ENCODE measurements at regions not wholly inside any gene's neighbourhood (a gene's known extent, or its start where the extent isn't known, plus 50 kb on each side); places are given as distances from the start of the nearest gene placed in this dataset.

DNA sequence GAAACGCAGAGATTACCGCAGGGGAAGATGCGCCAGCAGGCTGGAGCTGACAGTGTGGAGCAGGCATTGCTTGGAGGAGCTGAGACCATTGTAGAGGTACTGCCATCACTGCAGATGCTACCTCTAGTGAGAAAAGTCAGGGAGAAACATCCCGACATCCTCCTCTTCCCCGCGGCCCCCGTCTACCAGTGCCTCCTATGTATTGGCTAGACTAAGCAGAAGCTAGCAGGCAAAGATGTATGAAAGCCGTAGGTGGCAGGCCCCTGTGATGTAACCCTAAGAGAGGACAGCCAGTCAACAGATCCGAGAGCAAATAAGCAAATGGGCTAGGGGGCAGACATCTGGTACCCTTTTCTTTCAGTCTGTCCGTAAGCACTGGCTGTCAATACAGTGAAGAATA is 115.5 kb upstream of the ACTBL2 start:
- Histone ChIP-seq H3K27ac (ENCODE audit: low read length) (no peak overlapping the region), H3K9me3 (ENCODE audit: insufficient read depth, low read depth, low read length) (no peaks in the 10 kb centered on the region)

DNA sequence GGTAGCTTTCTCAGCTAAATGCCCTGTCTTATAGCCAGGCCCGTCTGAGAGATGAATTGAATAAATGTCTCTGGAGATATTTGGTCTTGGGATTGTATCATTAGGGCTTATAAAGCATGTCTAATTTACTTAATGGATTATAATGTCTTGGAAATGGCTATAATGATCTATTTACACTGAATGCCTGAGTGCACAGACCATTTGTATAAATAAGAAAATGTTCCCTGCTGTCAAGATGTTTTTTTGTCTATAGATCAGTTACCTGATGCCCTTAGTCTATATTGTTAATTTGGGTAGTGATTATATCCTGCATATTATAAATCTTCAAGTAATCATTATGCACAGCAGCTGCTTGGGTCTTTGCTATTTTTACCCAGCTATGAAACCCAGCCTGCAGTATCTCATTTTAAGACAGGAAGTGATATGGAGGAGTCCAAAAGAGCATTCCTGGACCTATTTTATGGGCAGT is 112.9 kb upstream of the ACTBL2 start:
- H3K36me3 ChIP-seq (ENCODE audit: insufficient read depth, low read depth, low read length): no peaks in the 10 kb centered on the region
- no peak overlapping the region for H3K27ac ChIP-seq (ENCODE audit: low read length)
- H3K9me3 ChIP-seq (ENCODE audit: insufficient read depth, low read depth, low read length): no peaks in the 10 kb centered on the region
- no peaks in the 10 kb centered on the region for H3K4me1 ChIP-seq (ENCODE audit: insufficient read depth, low read length)
- H3K9ac ChIP-seq (ENCODE audit: low read depth, low read length): no peak overlapping the region
- no peaks in the 10 kb centered on the region for H3K27me3 ChIP-seq (ENCODE audit: insufficient read depth, low read length)
- no peak overlapping the region for H3K4me3 ChIP-seq (ENCODE audit: low read length)

More for the DNA sequence above, 115.5 kb upstream of the ACTBL2 start:
- no peaks in the 10 kb centered on the region for H3K36me3 ChIP-seq (ENCODE audit: insufficient read depth, low read depth, low read length)
- no peaks in the 10 kb centered on the region for H3K27me3 ChIP-seq (ENCODE audit: insufficient read depth, low read length)
- no peak overlapping the region for H3K4me3 ChIP-seq (ENCODE audit: low read length)
- H3K9ac ChIP-seq (ENCODE audit: low read depth, low read length): no peak overlapping the region
- H3K4me1 ChIP-seq (ENCODE audit: insufficient read depth, low read length): no peaks in the 10 kb centered on the region

DNA sequence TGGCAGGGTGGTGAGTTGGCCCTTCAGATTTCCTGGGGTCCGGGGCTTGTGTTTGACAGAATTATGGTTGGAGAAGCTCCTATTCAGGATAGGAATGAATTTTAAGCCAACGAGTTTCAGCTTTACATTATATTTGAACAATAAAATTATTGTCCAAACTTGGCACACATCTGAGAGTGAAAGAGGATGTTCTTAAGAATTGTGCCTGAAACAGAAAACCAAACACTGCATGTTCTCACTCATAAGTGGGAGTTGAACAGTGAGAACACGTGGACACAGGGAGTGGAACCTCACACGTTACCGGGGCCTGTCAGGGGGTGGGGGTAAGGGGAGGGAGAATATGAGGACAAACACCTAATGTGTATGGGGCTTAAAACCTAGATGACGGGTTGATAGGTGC is 111.8 kb upstream of the ACTBL2 start:
- no peaks in the 10 kb centered on the region for H3K4me1 ChIP-seq (ENCODE audit: insufficient read depth, low read length)
- H3K9ac ChIP-seq (ENCODE audit: low read depth, low read length): no peak overlapping the region
- no peak overlapping the region for H3K4me3 ChIP-seq (ENCODE audit: low read length)
- H3K27ac ChIP-seq (ENCODE audit: low read length): no peak overlapping the region
- H3K36me3 ChIP-seq (ENCODE audit: insufficient read depth, low read depth, low read length): no peaks in the 10 kb centered on the region
- H3K9me3 ChIP-seq (ENCODE audit: insufficient read depth, low read depth, low read length): no peaks in the 10 kb centered on the region
- no peaks in the 10 kb centered on the region for H3K27me3 ChIP-seq (ENCODE audit: insufficient read depth, low read length)

DNA sequence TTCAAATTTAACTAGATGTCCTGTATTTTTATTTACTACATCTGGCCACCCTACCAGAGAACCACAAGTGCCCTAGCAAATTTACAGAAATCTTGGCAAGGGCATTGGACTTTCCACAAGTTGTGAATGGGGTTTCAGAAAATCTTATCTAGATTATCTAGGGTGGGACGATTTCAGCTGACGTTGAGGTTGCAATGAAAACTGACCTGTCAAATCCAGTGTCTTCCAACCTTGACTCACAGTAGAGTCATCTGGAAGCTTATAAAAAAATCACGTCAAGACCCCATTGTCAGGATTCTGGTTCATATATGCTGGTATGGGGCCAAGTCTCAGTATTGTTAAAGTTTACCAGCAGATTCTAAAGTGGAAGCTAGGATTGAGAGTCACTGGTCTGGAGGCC is 109.6 kb upstream of the ACTBL2 start:
- Histone ChIP-seq H3K36me3 (ENCODE audit: insufficient read depth, low read depth, low read length) (no peaks in the 10 kb centered on the region), H3K27me3 (ENCODE audit: insufficient read depth, low read length) (no peaks in the 10 kb centered on the region), H3K9me3 (ENCODE audit: insufficient read depth, low read depth, low read length) (no peaks in the 10 kb centered on the region), H3K27ac (ENCODE audit: low read length) (no peak overlapping the region), H3K4me1 (ENCODE audit: insufficient read depth, low read length) (no peaks in the 10 kb centered on the region), H3K4me3 (ENCODE audit: low read length) (no peak overlapping the region), H3K9ac (ENCODE audit: low read depth, low read length) (no peak overlapping the region)

DNA sequence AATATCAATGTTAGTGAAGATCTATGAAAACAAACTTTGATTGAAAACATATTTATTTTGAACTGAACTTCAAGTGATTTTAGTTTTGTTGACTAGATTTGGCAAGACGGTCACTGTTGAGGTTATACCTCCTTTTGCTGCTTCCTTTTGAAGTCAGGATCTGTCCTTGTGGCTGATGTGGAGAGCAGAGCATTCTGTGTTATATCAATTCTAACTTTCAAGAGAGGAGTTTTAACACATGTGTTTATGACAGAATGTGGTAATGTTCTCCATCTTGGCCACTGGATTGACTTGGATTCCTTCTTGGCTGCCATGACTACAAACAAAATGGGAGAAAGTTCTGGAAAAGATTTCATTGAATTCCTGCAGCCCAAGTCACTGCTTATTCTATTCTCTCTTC is 104.0 kb upstream of the ACTBL2 start:
- Histone ChIP-seq H3K4me1 (ENCODE audit: insufficient read depth, low read length) (no peaks in the 10 kb centered on the region), H3K9me3 (ENCODE audit: insufficient read depth, low read depth, low read length) (no peaks in the 10 kb centered on the region), H3K27me3 (ENCODE audit: insufficient read depth, low read length) (no peaks in the 10 kb centered on the region), H3K4me3 (ENCODE audit: low read length) (no peak overlapping the region), H3K9ac (ENCODE audit: low read depth, low read length) (no peak overlapping the region), H3K27ac (ENCODE audit: low read length) (no peak overlapping the region), H3K36me3 (ENCODE audit: insufficient read depth, low read depth, low read length) (no peaks in the 10 kb centered on the region)

GRCh38 chr5:57582578-57583070 is 100.0 kb upstream of the ACTBL2 start:
- Histone ChIP-seq H3K9me3 (ENCODE audit: insufficient read depth, low read depth, low read length) (no peaks in the 10 kb centered on the region), H3K27me3 (ENCODE audit: insufficient read depth, low read length) (no peaks in the 10 kb centered on the region), H3K4me3 (ENCODE audit: low read length) (no peak overlapping the region), H3K36me3 (ENCODE audit: insufficient read depth, low read depth, low read length) (no peaks in the 10 kb centered on the region), H3K4me1 (ENCODE audit: insufficient read depth, low read length) (no peaks in the 10 kb centered on the region), H3K9ac (ENCODE audit: low read depth, low read length) (no peak overlapping the region), H3K27ac (ENCODE audit: low read length) (no peak overlapping the region)

GRCh38 chr5:57581772-57582171 is 99.2 kb upstream of the ACTBL2 start:
- Histone ChIP-seq H3K36me3 (ENCODE audit: insufficient read depth, low read depth, low read length) (no peaks in the 10 kb centered on the region), H3K9me3 (ENCODE audit: insufficient read depth, low read depth, low read length) (no peaks in the 10 kb centered on the region), H3K9ac (ENCODE audit: low read depth, low read length) (no peak overlapping the region), H3K27me3 (ENCODE audit: insufficient read depth, low read length) (no peaks in the 10 kb centered on the region), H3K4me3 (ENCODE audit: low read length) (no peak overlapping the region), H3K27ac (ENCODE audit: low read length) (no peak overlapping the region), H3K4me1 (ENCODE audit: insufficient read depth, low read length) (no peaks in the 10 kb centered on the region)

DNA sequence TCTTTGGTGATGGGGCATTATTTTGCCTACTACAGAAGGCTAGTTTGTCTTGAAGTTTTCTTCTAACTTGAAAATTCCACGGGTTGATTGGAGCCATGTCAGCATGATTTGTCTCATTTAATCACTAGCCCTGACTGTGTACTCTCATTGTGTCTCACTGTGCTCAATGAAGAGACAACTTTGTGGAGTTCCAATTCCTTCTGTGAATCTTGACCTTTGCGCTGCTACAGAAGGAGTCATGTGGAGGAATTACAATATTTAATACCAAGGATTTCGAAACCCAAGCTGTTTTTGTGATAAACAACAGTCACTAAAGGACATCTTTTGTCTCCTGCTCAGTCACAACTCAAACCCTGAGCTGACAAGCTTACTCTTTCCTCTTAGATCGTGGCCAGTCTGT is 98.6 kb upstream of the ACTBL2 start:
- H3K27ac ChIP-seq (ENCODE audit: low read length): no peak overlapping the region
- no peaks in the 10 kb centered on the region for H3K36me3 ChIP-seq (ENCODE audit: insufficient read depth, low read depth, low read length)
- H3K27me3 ChIP-seq (ENCODE audit: insufficient read depth, low read length): no peaks in the 10 kb centered on the region
- H3K4me3 ChIP-seq (ENCODE audit: low read length): no peak overlapping the region
- H3K4me1 ChIP-seq (ENCODE audit: insufficient read depth, low read length): no peaks in the 10 kb centered on the region
- no peaks in the 10 kb centered on the region for H3K9me3 ChIP-seq (ENCODE audit: insufficient read depth, low read depth, low read length)
- no peak overlapping the region for H3K9ac ChIP-seq (ENCODE audit: low read depth, low read length)

GRCh38 chr5:57577432-57578175 is 95.0 kb upstream of the ACTBL2 start:
- Histone ChIP-seq H3K27me3 (ENCODE audit: insufficient read depth, low read length) (no peaks in the 10 kb centered on the region), H3K4me1 (ENCODE audit: insufficient read depth, low read length) (no peaks in the 10 kb centered on the region), H3K36me3 (ENCODE audit: insufficient read depth, low read depth, low read length) (no peaks in the 10 kb centered on the region), H3K9ac (ENCODE audit: low read depth, low read length) (no peak overlapping the region), H3K4me3 (ENCODE audit: low read length) (no peak overlapping the region), H3K9me3 (ENCODE audit: insufficient read depth, low read depth, low read length) (no peaks in the 10 kb centered on the region), H3K27ac (ENCODE audit: low read length) (no peak overlapping the region)

GRCh38 chr5:57576317-57576716 is 93.7 kb upstream of the ACTBL2 start:
- no peaks in the 10 kb centered on the region for H3K9me3 ChIP-seq (ENCODE audit: insufficient read depth, low read depth, low read length)
- H3K36me3 ChIP-seq (ENCODE audit: insufficient read depth, low read depth, low read length): no peaks in the 10 kb centered on the region
- H3K9ac ChIP-seq (ENCODE audit: low read depth, low read length): no peak overlapping the region
- H3K4me3 ChIP-seq (ENCODE audit: low read length): no peak overlapping the region
- no peaks in the 10 kb centered on the region for H3K4me1 ChIP-seq (ENCODE audit: insufficient read depth, low read length)
- H3K27me3 ChIP-seq (ENCODE audit: insufficient read depth, low read length): no peaks in the 10 kb centered on the region
- no peak overlapping the region for H3K27ac ChIP-seq (ENCODE audit: low read length)

DNA sequence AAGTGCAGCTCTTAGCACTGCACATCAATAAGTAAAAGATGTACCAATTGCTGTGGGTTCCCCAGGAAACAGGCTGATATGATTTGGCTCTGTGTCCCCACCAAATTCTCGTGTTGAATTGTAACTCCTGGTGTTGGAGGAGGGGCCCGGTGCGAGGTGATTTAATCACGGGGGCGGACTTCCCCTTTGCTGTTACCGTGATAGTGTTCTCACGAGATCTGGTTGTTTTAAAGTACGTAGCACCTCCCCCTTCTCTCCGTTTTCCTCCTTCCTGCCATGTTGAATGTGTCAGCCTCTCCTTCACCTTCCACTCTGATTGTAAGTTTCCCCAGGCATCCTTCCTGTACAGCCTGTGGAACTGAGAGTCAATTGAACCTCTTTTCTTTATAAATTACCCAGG is 93.2 kb upstream of the ACTBL2 start:
- no peak overlapping the region for H3K4me3 ChIP-seq (ENCODE audit: low read length)
- H3K9me3 ChIP-seq (ENCODE audit: insufficient read depth, low read depth, low read length): no peaks in the 10 kb centered on the region
- no peak overlapping the region for H3K27ac ChIP-seq (ENCODE audit: low read length)
- no peaks in the 10 kb centered on the region for H3K27me3 ChIP-seq (ENCODE audit: insufficient read depth, low read length)
- H3K36me3 ChIP-seq (ENCODE audit: insufficient read depth, low read depth, low read length): no peaks in the 10 kb centered on the region
- H3K9ac ChIP-seq (ENCODE audit: low read depth, low read length): no peak overlapping the region
- H3K4me1 ChIP-seq (ENCODE audit: insufficient read depth, low read length): no peaks in the 10 kb centered on the region

- H3K36me3 ChIP-seq (ENCODE audit: insufficient read depth, low read depth, low read length): no peaks in the 10 kb centered on the region
- no peaks in the 10 kb centered on the region for H3K4me1 ChIP-seq (ENCODE audit: insufficient read depth, low read length)
- H3K27ac ChIP-seq (ENCODE audit: low read length): no peak overlapping the region
- H3K4me3 ChIP-seq (ENCODE audit: low read length): no peak overlapping the region
- H3K9ac ChIP-seq (ENCODE audit: low read depth, low read length): no peak overlapping the region
- no peaks in the 10 kb centered on the region for H3K9me3 ChIP-seq (ENCODE audit: insufficient read depth, low read depth, low read length)
- no peaks in the 10 kb centered on the region for H3K27me3 ChIP-seq (ENCODE audit: insufficient read depth, low read length)
Measured at GRCh38 chr5:57572461-57572860, 89.8 kb upstream of the ACTBL2 start.
